ENCODE measurements at regions not wholly inside any gene's neighbourhood (a gene's known extent, or its start where the extent isn't known, plus 50 kb on each side); places are given as distances from the start of the nearest gene placed in this dataset.

- no peak for DNase-seq
These were observed 1043.0 kb downstream of the VRK1 start for GRCh38 chr14:97840159-97840558.

GRCh38 chr14:97841762-97842161 lies 1044.6 kb downstream of the VRK1 start:
- DNase-seq = no peak

- DNase-seq = no peak
These were observed 1045.9 kb downstream of the VRK1 start for GRCh38 chr14:97843066-97843465.

GRCh38 chr14:97844042-97844441 lies 1046.9 kb downstream of the VRK1 start:
- no peak for DNase-seq

GRCh38 chr14:97846156-97846555 lies 1049.0 kb downstream of the VRK1 start:
- DNase-seq = no peak

GRCh38 chr14:97848317-97848980 lies 1051.3 kb downstream of the VRK1 start:
- DNase-seq = no peak

- DNase-seq = no peak
These were observed 1053.3 kb downstream of the VRK1 start for GRCh38 chr14:97850466-97850865.

- no peak for DNase-seq
These were observed 1053.7 kb downstream of the VRK1 start for GRCh38 chr14:97850886-97851285.

- DNase-seq = no peak
These were observed 1054.3 kb downstream of the VRK1 start for GRCh38 chr14:97851428-97851995.

- DNase-seq = no peak
These were observed 1057.7 kb downstream of the VRK1 start for GRCh38 chr14:97854918-97855317.

GRCh38 chr14:97866195-97866594 lies 1069.0 kb downstream of the VRK1 start:
- no peak for DNase-seq

- DNase-seq = no peak
These were observed 1069.5 kb downstream of the VRK1 start for GRCh38 chr14:97866664-97867063.

GRCh38 chr14:97873291-97873690 lies 1076.1 kb downstream of the VRK1 start:
- no peak for DNase-seq

GRCh38 chr14:97874394-97874793 lies 1077.2 kb downstream of the VRK1 start:
- DNase-seq = peak in 2 of 6 experiments; percentile 26 to 30

GRCh38 chr14:97878206-97878605 lies 1081.0 kb downstream of the VRK1 start:
- DNase-seq = no peak

GRCh38 chr14:97878727-97879126 lies 1081.5 kb downstream of the VRK1 start:
- DNase-seq = peak in 4 of 6 experiments; percentile 23 to 71 (median 58)

- DNase-seq = no peak
These were observed 1090.5 kb downstream of the VRK1 start for GRCh38 chr14:97887690-97888089.

GRCh38 chr14:97888331-97888730 lies 1091.1 kb downstream of the VRK1 start:
- DNase-seq = no peak

- DNase-seq = no peak
These were observed 1094.3 kb downstream of the VRK1 start for GRCh38 chr14:97891515-97891914.

GRCh38 chr14:97894552-97894951 lies 1097.4 kb downstream of the VRK1 start:
- no peak for DNase-seq

- no peak for DNase-seq
These were observed 1103.1 kb downstream of the VRK1 start for GRCh38 chr14:97900196-97900854.

GRCh38 chr14:97902630-97903029 lies 1105.4 kb downstream of the VRK1 start:
- DNase-seq = no peak

GRCh38 chr14:97903821-97904220 lies 1106.6 kb downstream of the VRK1 start:
- DNase-seq = no peak

GRCh38 chr14:97912217-97912616 lies 1115.0 kb downstream of the VRK1 start:
- no peak for DNase-seq
